Fibroblast of villous mesenchyme (primary cell): ENCODE measurements at regions not wholly inside any gene's neighbourhood (a gene's known extent, or its start where the extent isn't known, plus 50 kb on each side); places are given as distances from the start of the nearest gene placed in this dataset.

Experiments
- DNase-seq: peaks from one replicate; pipeline ENCODE4 v3.0.0-alpha.2; 2010; ENCODE audit warnings: low read depth
- H3K4me3 ChIP-seq: 2 replicates; pipeline ENCODE4 v1.5.1; 2011; ENCODE audit warnings: low read depth, mild to moderate bottlenecking, low read length
- TF ChIP-seq, protein P1 (sequence below): IDR thresholded peaks from 2 replicates; pipeline ENCODE4 v1.5.1; 2012; ENCODE audit warnings: low read depth, mild to moderate bottlenecking, low read length; ENCODE audit not compliant: insufficient read depth

- TF ChIP-seq, protein P1, sequence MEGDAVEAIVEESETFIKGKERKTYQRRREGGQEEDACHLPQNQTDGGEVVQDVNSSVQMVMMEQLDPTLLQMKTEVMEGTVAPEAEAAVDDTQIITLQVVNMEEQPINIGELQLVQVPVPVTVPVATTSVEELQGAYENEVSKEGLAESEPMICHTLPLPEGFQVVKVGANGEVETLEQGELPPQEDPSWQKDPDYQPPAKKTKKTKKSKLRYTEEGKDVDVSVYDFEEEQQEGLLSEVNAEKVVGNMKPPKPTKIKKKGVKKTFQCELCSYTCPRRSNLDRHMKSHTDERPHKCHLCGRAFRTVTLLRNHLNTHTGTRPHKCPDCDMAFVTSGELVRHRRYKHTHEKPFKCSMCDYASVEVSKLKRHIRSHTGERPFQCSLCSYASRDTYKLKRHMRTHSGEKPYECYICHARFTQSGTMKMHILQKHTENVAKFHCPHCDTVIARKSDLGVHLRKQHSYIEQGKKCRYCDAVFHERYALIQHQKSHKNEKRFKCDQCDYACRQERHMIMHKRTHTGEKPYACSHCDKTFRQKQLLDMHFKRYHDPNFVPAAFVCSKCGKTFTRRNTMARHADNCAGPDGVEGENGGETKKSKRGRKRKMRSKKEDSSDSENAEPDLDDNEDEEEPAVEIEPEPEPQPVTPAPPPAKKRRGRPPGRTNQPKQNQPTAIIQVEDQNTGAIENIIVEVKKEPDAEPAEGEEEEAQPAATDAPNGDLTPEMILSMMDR = no peak
- H3K4me3 ChIP-seq = no peak overlapping the region
- no peak for DNase-seq
These were observed 311.9 kb downstream of the DUSP6 start for GRCh38 chr12:89040146-89040964.

DNA sequence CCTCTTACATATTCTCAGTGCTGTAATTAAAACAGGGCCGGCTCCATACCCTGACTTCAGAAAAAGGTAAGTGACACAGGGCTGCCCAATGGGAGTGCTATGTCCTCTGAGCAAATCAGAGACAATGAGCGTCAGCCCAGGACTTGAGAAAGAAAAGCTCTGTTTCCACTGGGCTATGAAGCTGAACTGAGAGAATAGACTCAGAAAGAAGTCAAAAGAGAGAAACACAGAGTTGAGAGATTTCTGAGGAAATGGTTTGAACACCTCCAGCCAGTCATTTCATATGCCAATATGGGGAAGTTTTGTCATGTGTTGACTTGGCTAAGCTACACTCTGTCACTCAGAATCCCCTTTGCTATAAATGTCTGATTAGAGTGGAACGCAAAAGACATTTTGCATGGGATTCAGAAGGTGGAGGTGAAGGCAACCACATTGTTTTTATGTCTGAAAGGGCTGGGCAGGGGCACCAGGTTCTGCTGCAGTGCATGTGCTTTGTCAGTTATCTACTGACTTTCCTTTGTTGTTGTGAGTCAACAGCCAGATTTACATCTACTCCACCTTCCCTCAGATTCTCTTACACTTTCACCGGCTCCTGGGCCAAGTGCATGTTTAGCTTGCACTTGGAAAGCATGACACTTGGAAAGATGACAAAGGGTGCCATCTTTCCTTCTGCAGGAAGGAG is 313.3 kb downstream of the DUSP6 start:
- H3K4me3 ChIP-seq = no peak overlapping the region
- DNase-seq = no peak
- TF ChIP-seq, protein P1 = no peak

- TF ChIP-seq, protein P1 = no peak
- no peak overlapping the region for H3K4me3 ChIP-seq
- DNase-seq = no peak
These were observed 319.2 kb downstream of the DUSP6 start for GRCh38 chr12:89033062-89033461.

DNA sequence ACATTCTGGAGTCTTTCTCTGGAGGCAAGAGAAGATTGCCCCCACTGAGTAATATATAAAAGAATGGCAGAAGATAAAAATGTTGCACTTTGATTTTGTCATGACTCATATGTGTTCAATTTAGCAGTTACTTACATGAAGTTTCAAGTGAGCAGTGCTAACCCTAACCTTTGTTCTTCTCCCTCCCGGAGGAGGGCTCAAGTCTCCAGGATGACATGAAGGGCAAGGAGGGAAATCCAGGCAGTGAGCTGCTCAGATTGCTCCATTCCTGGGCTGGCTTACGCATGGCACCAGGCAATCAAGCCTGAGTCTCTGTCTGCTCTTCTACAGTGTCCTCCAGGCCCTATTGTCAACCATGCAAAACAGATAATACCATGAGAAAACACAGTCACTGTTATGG is 322.3 kb downstream of the DUSP6 start:
- DNase-seq = no peak
- TF ChIP-seq, protein P1 = no peak
- H3K4me3 ChIP-seq = no peak overlapping the region

- H3K4me3 ChIP-seq = no peak overlapping the region
- TF ChIP-seq, protein P1 = no peak
- DNase-seq = no peak
These were observed 327.7 kb downstream of the DUSP6 start for GRCh38 chr12:89024580-89024979.

DNA sequence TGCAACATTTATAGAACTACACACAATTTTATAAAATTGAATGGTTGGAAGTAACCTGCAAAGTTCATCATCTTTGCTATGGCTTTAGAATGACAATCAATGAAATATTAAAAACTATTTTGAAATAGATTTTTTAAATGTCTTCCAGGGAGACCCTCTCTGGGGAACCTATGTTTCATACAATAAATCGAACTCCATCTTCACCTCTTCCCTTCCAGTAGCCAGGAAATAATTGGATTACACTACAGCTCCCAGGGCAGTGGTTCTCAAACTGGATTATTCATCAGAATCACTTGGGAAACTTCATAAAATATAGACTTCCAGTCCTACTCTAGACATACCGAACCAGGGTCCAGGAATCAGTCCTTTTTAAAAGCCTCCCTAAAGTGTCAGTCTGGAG is 328.4 kb downstream of the DUSP6 start:
- TF ChIP-seq, protein P1 = no peak
- no peak for DNase-seq
- no peak overlapping the region for H3K4me3 ChIP-seq
